Neural cell (in vitro differentiated cells): ENCODE measurements at regions not wholly inside any gene's neighbourhood (a gene's known extent, or its start where the extent isn't known, plus 50 kb on each side); places are given as distances from the start of the nearest gene placed in this dataset.

Source experiments
- CTCF ChIP-seq: fragments of 450-650 bp; IDR thresholded peaks from 2 replicates; pipeline ENCODE4 v1.5.1; 2014; ENCODE audit warnings: antibody characterized with exemption, mild to moderate bottlenecking, moderate library complexity; ENCODE audit not compliant: poor library complexity, severe bottlenecking
- EP300 ChIP-seq: fragments of 450-650 bp; conservative IDR thresholded peaks from 2 replicates; pipeline ENCODE4 v1.6.1; 2014; ENCODE audit warnings: antibody characterized with exemption, mild to moderate bottlenecking, moderate library complexity; ENCODE audit not compliant: poor library complexity, severe bottlenecking
- POLR2AphosphoS5 ChIP-seq: IDR thresholded peaks from 2 replicates; pipeline ENCODE4 v1.6.1; 2012
- RAD21 ChIP-seq: fragments of 450-650 bp; conservative IDR thresholded peaks from 2 replicates; pipeline ENCODE4 v1.6.1; 2014; ENCODE audit warnings: antibody characterized with exemption, mild to moderate bottlenecking, moderate library complexity
- REST ChIP-seq: IDR thresholded peaks from 2 replicates; pipeline ENCODE4 v1.6.1; 2012; ENCODE audit warnings: borderline replicate concordance

- TF ChIP-seq CTCF (no peak), POLR2AphosphoS5 (no peak), REST (no peak), EP300 (no peak), RAD21 (no peak)
Observed at GRCh38 chr7:19488056-19488455, 220.8 kb downstream of the POLR1F start.
